ENCODE measurements at regions not wholly inside any gene's neighbourhood (a gene's known extent, or its start where the extent isn't known, plus 50 kb on each side); places are given as distances from the start of the nearest gene placed in this dataset.

- no peak overlapping the region for H3K27ac Mint-ChIP-seq
- TF ChIP-seq, protein P1, sequence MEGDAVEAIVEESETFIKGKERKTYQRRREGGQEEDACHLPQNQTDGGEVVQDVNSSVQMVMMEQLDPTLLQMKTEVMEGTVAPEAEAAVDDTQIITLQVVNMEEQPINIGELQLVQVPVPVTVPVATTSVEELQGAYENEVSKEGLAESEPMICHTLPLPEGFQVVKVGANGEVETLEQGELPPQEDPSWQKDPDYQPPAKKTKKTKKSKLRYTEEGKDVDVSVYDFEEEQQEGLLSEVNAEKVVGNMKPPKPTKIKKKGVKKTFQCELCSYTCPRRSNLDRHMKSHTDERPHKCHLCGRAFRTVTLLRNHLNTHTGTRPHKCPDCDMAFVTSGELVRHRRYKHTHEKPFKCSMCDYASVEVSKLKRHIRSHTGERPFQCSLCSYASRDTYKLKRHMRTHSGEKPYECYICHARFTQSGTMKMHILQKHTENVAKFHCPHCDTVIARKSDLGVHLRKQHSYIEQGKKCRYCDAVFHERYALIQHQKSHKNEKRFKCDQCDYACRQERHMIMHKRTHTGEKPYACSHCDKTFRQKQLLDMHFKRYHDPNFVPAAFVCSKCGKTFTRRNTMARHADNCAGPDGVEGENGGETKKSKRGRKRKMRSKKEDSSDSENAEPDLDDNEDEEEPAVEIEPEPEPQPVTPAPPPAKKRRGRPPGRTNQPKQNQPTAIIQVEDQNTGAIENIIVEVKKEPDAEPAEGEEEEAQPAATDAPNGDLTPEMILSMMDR (IDR thresholded peaks at IDR 0.05; ENCODE audit: unreplicated experiment in 3 of 3) = no peak
- no peaks in the 10 kb centered on the region for H3K36me3 Mint-ChIP-seq (ENCODE audit: low read depth)
- H3K9me3 Mint-ChIP-seq = no peaks in the 10 kb centered on the region
- H3K4me3 Mint-ChIP-seq = no peak overlapping the region
- no peaks in the 10 kb centered on the region for H3K27me3 Mint-ChIP-seq (ENCODE audit: low read depth)
- no peaks in the 10 kb centered on the region for H3K4me1 Mint-ChIP-seq
These were observed 474.2 kb upstream of the RIOK2 start for GRCh38 chr5:97657239-97657638.

DNA sequence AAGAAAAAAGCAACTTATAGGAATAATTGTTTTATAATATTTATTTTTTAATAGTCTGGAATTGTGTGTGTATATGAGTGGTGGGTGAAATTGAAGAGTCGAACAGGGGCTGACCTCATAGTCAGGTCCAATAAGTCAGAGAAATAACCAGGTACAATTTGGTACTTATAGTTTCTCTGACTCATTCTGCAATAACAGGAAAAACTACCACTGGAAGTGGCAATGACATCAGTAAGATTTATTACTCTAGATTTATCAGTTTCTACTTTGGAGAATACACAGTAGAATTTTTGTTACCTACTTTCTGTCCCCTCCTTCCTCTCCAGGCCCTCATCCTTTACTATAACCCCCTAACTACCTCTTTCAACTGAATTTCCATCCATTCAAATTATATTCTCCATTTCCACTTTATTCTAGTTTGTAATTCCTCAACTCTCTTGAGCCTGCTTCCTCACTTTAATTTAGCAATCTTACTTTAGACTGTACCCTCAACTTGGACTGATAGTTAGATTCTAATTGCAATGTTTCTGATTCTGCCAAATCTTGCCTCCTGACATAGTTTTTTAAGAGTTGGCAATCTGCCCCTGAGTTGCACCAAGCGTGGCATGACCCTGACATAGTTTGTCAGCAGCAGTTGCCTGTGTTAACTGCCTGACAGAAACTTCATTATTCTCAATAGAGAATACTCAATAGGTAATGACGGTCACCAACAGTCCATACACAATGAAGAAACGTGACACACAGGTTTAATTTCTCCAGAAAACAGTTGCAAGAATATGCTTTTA lies 475.3 kb upstream of the RIOK2 start:
- TF ChIP-seq, protein P1 (IDR thresholded peaks at IDR 0.05; ENCODE audit: unreplicated experiment in 3 of 3) = no peak
- no peaks in the 10 kb centered on the region for H3K4me1 Mint-ChIP-seq
- no peak overlapping the region for H3K27ac Mint-ChIP-seq
- no peaks in the 10 kb centered on the region for H3K9me3 Mint-ChIP-seq
- H3K36me3 Mint-ChIP-seq (ENCODE audit: low read depth) = no peaks in the 10 kb centered on the region
- no peaks in the 10 kb centered on the region for H3K27me3 Mint-ChIP-seq (ENCODE audit: low read depth)
- H3K4me3 Mint-ChIP-seq = no peak overlapping the region

- H3K4me3 Mint-ChIP-seq = no peak overlapping the region
- no peaks in the 10 kb centered on the region for H3K4me1 Mint-ChIP-seq
- H3K27ac Mint-ChIP-seq = no peak overlapping the region
- no peaks in the 10 kb centered on the region for H3K36me3 Mint-ChIP-seq (ENCODE audit: low read depth)
- H3K9me3 Mint-ChIP-seq = no peaks in the 10 kb centered on the region
- TF ChIP-seq, protein P1 (IDR thresholded peaks at IDR 0.05; ENCODE audit: unreplicated experiment in 3 of 3) = no peak
- no peaks in the 10 kb centered on the region for H3K27me3 Mint-ChIP-seq (ENCODE audit: low read depth)
These were observed 483.7 kb upstream of the RIOK2 start for GRCh38 chr5:97666783-97667182.

DNA sequence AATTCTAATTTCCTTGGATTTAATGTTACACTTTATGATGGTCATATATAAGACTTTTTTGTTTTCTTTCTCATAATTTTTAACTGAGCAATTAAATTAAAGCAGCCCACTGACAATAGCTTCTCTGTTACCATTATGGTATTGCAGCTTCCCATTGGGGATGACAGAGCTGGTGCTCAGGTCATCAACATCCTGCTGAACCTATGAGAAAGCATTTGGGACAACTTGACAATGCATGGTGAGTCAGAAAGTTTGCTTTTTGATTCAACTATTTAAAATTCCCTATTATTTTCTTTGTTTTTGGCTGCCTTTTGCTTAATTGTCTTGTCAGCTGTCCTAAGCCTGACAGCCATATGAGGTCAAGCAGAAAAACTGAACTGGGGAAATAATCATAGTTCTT lies 487.4 kb upstream of the RIOK2 start:
- no peaks in the 10 kb centered on the region for H3K36me3 Mint-ChIP-seq (ENCODE audit: low read depth)
- peaks cover 2% of the 10 kb centered on the region for H3K9me3 Mint-ChIP-seq
- no peaks in the 10 kb centered on the region for H3K27me3 Mint-ChIP-seq (ENCODE audit: low read depth)

DNA sequence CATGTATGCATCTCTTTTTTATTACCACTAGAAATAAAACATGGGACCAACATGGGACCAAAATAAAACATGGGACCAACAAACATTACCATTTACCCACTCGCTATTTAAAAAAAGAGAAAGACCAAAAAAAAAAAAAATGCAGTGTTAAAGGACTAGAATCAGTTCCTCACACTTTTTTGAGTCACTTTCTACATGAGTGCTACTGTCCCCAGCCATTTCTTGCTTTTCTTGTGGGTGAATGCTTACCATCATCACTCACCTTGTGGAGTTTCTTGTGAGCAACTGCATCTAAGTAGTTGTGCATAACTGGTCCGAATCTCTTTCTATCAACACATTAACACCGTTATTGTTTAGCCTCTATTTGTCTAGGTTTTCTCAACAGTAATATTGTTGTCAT lies 493.6 kb upstream of the RIOK2 start:
- Mint-ChIP-seq H3K4me1 (no peaks in the 10 kb centered on the region), H3K4me3 (no peak overlapping the region), H3K27ac (no peak overlapping the region), H3K9me3 (peaks cover 17% of the 10 kb centered on the region), H3K36me3 (ENCODE audit: low read depth) (no peaks in the 10 kb centered on the region), H3K27me3 (ENCODE audit: low read depth) (no peaks in the 10 kb centered on the region)
- TF ChIP-seq, protein P1 (IDR thresholded peaks at IDR 0.05; ENCODE audit: unreplicated experiment in 3 of 3) = no peak

More for the DNA sequence above, 487.4 kb upstream of the RIOK2 start:
- Mint-ChIP-seq H3K4me3 (no peak overlapping the region), H3K4me1 (no peaks in the 10 kb centered on the region), H3K27ac (no peak overlapping the region)
- TF ChIP-seq, protein P1 (IDR thresholded peaks at IDR 0.05; ENCODE audit: unreplicated experiment in 3 of 3) = no peak

DNA sequence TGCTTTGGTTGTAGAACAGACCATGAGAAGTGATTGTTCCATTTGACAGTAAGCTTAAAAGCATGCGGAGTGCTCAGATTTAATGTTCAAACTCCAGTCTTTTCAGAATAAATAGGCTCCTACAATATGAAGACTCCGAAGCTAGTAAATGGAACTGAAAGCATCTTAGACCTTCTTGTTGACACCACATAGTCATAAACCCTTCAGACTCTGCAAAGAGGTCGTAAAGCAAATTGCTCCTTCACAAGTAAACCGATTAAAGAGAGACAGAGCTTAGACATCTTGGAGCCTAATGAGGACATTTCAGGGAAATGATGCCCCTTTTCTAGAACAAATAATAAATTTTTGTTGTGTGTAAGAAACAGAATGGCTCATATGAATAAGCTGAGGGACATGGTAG lies 511.0 kb upstream of the RIOK2 start:
- H3K27me3 Mint-ChIP-seq (ENCODE audit: low read depth) = no peaks in the 10 kb centered on the region
- no peaks in the 10 kb centered on the region for H3K36me3 Mint-ChIP-seq (ENCODE audit: low read depth)
- no peak overlapping the region for H3K4me3 Mint-ChIP-seq
- TF ChIP-seq, protein P1 (IDR thresholded peaks at IDR 0.05; ENCODE audit: unreplicated experiment in 3 of 3) = no peak
- H3K27ac Mint-ChIP-seq = no peak overlapping the region
- H3K9me3 Mint-ChIP-seq = no peaks in the 10 kb centered on the region
- no peaks in the 10 kb centered on the region for H3K4me1 Mint-ChIP-seq
